ENCODE measurements at regions not wholly inside any gene's neighbourhood (a gene's known extent, or its start where the extent isn't known, plus 50 kb on each side); places are given as distances from the start of the nearest gene placed in this dataset.

GRCh38 chrX:20463296-20464075, 196.8 kb upstream of the RPS6KA3 start:
- no peak for DNase-seq

- no peak for DNase-seq
Observed at GRCh38 chrX:20461576-20461975, 194.9 kb upstream of the RPS6KA3 start.

- no peak for DNase-seq
Observed at GRCh38 chrX:20461002-20461401, 194.3 kb upstream of the RPS6KA3 start.

GRCh38 chrX:20459410-20460350, 193.0 kb upstream of the RPS6KA3 start:
- peak; percentile 23 for DNase-seq

DNA sequence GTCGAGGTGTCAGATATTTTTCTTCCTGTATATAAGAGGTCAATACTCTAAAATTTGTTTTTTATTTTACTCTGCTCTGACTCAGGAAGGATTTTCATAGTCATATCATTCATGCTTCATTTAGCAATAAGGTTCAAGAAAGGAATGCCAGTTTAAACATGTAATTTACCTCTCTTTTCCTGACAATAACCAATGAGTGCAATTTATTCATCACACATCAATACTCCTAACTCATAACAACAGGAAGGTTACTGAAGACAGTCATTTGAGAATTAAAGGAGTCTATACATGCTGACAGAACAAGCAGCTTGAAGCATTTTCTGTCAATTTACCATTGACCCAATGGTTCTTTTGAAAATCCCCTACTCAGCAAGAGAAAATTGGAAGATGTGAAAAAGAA, 190.3 kb upstream of the RPS6KA3 start:
- DNase-seq, result no peak

GRCh38 chrX:20455001-20455400, 188.3 kb upstream of the RPS6KA3 start:
- no peak for DNase-seq

DNA sequence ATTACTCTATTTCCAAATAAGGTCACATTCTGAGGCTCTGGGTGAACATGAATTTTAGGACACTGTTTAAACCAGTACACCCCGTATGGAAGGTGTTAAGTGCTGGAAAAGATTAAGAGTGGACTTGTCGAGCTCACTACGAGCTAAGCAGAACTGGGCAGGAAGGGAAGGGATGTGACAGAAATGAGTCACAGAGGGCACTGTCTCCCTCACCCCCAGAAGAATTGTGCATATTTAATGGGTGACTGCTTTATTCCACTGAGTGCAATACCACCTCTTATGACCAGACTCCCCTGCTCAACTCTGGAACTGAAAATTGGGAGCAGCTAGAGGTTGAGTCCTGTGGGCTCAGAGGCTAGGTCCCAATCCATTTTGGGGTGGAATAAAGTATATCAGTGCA, 187.4 kb upstream of the RPS6KA3 start:
- DNase-seq, result peak; percentile 8

DNA sequence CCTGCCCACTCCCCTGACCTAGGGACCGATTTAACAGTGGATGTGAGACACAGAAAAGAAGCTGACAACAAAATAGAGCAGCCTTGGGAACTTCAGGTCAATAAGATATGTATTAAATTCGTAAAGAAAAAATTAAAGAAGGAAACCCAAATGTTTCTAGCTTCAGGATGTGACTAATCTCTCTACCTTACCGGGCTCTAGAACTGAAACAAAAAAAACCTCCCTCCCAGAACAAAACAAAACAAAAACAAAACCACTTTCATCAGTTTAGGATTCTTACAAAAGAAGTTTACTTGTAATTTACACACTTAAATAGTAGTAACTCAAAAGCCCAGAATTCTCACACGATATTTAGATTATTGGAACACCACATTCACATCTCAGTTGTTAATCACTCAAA, 185.8 kb upstream of the RPS6KA3 start:
- DNase-seq, result no peak

- no peak for DNase-seq
Observed at GRCh38 chrX:20451929-20452328, 185.2 kb upstream of the RPS6KA3 start.

DNA sequence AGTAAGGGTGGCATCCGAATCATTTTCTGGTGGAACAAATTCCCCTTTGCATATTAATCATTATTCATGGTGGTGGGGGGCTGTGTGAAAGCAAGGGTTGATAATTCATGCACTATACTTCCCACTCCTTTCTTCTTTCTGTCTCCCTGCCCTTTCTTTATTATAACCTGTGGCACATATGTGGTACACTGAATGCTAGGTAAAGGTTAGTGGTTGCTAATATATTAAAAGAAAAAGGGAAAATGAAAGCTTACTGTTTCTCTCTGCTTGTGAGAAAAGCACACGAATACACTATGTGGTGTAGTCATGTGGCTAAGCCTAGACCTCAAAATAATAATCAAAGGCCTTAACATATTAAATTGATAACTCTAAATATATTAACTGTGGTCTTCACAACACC, 178.4 kb upstream of the RPS6KA3 start:
- no peak for DNase-seq

- DNase-seq, result peak; percentile 88
Observed at GRCh38 chrX:20442597-20442996, 175.9 kb upstream of the RPS6KA3 start.

GRCh38 chrX:20441123-20441522, 174.4 kb upstream of the RPS6KA3 start:
- no peak for DNase-seq

DNA sequence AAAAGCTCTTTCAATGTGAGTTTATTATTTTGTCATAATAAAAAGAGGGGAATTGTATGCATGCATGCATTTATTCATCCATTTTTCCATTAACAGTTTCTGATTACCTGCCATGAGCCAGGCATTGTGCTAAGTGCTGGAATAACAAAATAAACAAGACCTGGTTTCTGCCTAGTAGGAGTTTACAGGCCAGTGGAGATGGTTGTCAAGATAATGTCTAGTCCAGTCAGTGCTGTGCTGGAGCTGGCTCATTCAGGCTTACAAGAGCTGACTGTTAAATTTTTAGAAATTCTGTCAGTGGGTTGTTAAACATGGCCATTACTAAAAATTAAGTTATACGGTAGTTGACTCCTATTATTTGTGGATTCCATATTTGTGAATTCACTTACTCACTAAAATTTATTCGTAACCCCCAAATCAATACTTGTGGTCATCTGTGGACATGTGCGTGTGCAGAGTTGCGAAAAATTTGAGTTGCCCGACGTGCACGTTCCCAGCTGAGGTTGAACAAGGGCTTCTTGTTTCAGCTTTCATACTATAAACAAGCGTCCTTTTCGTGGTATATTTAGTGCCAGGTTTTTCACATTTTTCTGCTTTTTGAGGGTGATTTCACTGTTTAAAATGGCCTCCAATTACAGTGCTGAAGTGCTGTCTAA, 172.3 kb upstream of the RPS6KA3 start:
- no peak for DNase-seq

DNA sequence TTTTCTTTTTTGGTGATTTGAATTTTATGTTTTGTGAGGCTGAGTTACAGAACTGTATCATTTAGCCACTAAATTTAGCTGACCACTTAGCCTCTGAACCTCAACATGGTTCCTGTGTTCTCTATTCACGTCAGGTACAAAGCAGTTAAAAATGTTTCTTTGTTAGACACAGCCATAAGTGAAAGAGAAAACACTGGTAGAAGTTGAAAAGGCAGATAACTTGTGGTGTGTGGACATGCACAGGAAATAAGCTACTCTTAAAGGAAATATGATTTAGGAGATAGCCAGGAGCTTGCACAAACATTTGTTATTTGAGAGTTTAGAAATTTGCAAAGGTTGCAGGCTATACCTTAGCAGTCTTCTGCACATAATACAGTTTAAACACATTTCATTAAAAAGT, 171.0 kb upstream of the RPS6KA3 start:
- DNase-seq, result no peak

DNA sequence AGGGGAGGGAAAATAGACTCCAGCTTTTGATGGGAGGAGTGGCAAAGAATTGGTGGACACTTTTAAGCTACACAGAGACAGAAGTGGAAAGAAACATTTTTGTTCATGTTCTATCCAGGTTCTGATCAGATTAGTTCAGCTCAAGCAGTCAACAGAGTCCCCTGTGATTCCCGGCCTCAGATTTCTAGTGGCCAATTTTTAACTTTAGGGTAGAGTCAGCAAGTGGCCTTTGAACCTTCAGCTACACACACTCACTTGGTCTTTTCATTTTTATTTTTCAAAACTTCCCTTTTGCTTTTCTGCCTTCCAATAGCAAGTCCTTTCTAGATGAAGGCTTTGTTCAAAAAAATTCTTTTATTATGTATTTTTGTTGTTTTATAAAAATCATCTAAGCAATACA, 169.2 kb upstream of the RPS6KA3 start:
- DNase-seq, result no peak

- DNase-seq, result no peak
Observed at GRCh38 chrX:20434986-20435385, 168.3 kb upstream of the RPS6KA3 start.

- DNase-seq, result no peak
Observed at GRCh38 chrX:20433388-20433775, 166.7 kb upstream of the RPS6KA3 start.

- no peak for DNase-seq
Observed at GRCh38 chrX:20432746-20433387, 166.2 kb upstream of the RPS6KA3 start.

- no peak for DNase-seq
Observed at GRCh38 chrX:20432048-20432447, 165.3 kb upstream of the RPS6KA3 start.

GRCh38 chrX:20431486-20431885, 164.8 kb upstream of the RPS6KA3 start:
- no peak for DNase-seq

GRCh38 chrX:20427173-20427770, 160.6 kb upstream of the RPS6KA3 start:
- no peak for DNase-seq

DNA sequence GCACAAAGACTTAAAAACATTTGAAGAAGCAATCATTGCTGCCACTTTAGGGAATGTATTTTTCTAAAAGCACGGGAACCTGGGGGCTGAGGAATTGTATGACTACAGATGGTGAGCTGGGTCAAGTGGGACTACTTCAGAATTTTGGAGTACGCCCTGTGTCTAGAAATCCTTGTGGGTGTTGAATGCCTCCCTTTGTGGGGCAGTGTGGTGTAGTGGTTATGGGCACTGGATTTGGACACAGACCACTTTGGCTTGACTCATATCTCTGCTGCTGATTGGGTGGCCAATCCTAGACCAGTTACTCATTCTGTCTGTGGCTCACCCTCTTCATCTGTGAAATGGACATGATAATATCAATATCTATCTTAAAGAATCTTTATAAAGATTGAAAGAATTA, 155.0 kb upstream of the RPS6KA3 start:
- no peak for DNase-seq

GRCh38 chrX:20421275-20421674, 154.6 kb upstream of the RPS6KA3 start:
- no peak for DNase-seq

Measured in stimulated activated CD4-positive, alpha-beta T cell treated with anti-CD3 and anti-CD28 coated beads, Interleukin-15, amount 100 ng/mL, for 24 hours (primary cell).